ENCODE measurements at regions not wholly inside any gene's neighbourhood (a gene's known extent, or its start where the extent isn't known, plus 50 kb on each side); places are given as distances from the start of the nearest gene placed in this dataset.

GRCh38 chr6:144438103-144438502, 153.0 kb downstream of the UTRN start:
- TF ChIP-seq SIN3A (conservative IDR thresholded peaks at IDR 0.05 in 1 of 2, IDR thresholded peaks at IDR 0.05 in 1 of 2; ENCODE audit: low read depth in 1 of 2, low read length in 2 of 2) (no peak), CTCF (IDR thresholded peaks at IDR 0.05; ENCODE audit: control extremely low read depth in 1 of 3, insufficient read depth in 1 of 3, low read depth in 1 of 3, low read length in 3 of 3) (no peak), RAD21 (IDR thresholded peaks at IDR 0.05 in 1 of 2, conservative IDR thresholded peaks at IDR 0.05 in 1 of 2; ENCODE audit: low read depth in 2 of 2, low read length in 2 of 2) (no peak), POLR2A (IDR thresholded peaks at IDR 0.05; ENCODE audit: control extremely low read depth in 1 of 2, low read depth in 2 of 2, low read length in 2 of 2) (no peak), RXRA (IDR thresholded peaks at IDR 0.05; ENCODE audit: insufficient read depth, low read depth, low read length) (no peak), POLR2AphosphoS5 (IDR thresholded peaks at IDR 0.05; ENCODE audit: low read depth, low read length) (no peak), NRF1 (IDR thresholded peaks at IDR 0.05; ENCODE audit: low read depth, low read length) (no peak)

Measured in H1 (cell line).